Endothelial cell of umbilical vein (primary cell): ENCODE measurements at regions not wholly inside any gene's neighbourhood (a gene's known extent, or its start where the extent isn't known, plus 50 kb on each side); places are given as distances from the start of the nearest gene placed in this dataset. TPM values are rescaled to one million over a fixed set of nuclear protein-coding genes. Genes with fewer than 3 reads are reported as not detected.

Experiments used
- small RNA-seq: library from RNA; depleted of rRNA; stranded (forward); fragments of <200 nt; gene quantifications from one replicate; pipeline ENCODE3, GENCODE V24; 2012; ENCODE audit warnings: low replicate concordance, low read depth; ENCODE audit not compliant: insufficient read depth, insufficient read length

Small RNA genes lying in the stretch of these regions (small RNA-seq; reads per million reads assigned to genes)
- gene AL022161.1 (not detected), gene RN7SL379P (not detected), gene RNA5SP510 (not detected), gene RPS29P28 (not detected)
